GM23338 (cell line): ENCODE measurements at regions not wholly inside any gene's neighbourhood (a gene's known extent, or its start where the extent isn't known, plus 50 kb on each side); places are given as distances from the start of the nearest gene placed in this dataset.
"Not testable (repeated sequence)": the region's sequence is repeated elsewhere in the genome, so short reads cannot be mapped to it uniquely, and the experiment has no call there.

Experiments used
- ATAC-seq: fragments of 200-7000 bp; cut with Tn5 transposase; 3 replicates; pipeline ENCODE4 v1.9.1; 2020
- DNase-seq: peaks from one replicate; pipeline ENCODE4 v3.0.0-alpha.2; 2015; ENCODE audit warnings: low spot score
- H2AFZ ChIP-seq: fragments of 200-600 bp; sonication (generic); 2 replicates; pipeline ENCODE4 v1.8.0; 2016; ENCODE audit warnings: antibody characterized with exemption, mild to moderate bottlenecking, moderate library complexity
- H3F3A ChIP-seq: fragments of 200-600 bp; sonication (generic); replicated peaks from 2 replicates; pipeline ENCODE4 v1.8.0; 2017; ENCODE audit warnings: antibody characterized with exemption, mixed run types, low read depth
- H3K27ac ChIP-seq: fragments of 200-600 bp; sonication (generic); 2 replicates; pipeline ENCODE4 v1.6.1; 2016; ENCODE audit warnings: low read depth
- H3K27me3 ChIP-seq: fragments of 200-600 bp; sonication (generic); 2 replicates; pipeline ENCODE4 v1.8.0; 2016; ENCODE audit warnings: mild to moderate bottlenecking, mixed run types, moderate library complexity; ENCODE audit not compliant: insufficient read depth
- H3K36me3 ChIP-seq: fragments of 200-600 bp; sonication (generic); 2 replicates; pipeline ENCODE4 v1.8.0; 2016; ENCODE audit warnings: mild to moderate bottlenecking; ENCODE audit not compliant: insufficient read depth
- H3K4me1 ChIP-seq: fragments of 200-600 bp; sonication (generic); 2 replicates; pipeline ENCODE4 v1.8.0; 2016; ENCODE audit warnings: mild to moderate bottlenecking, moderate library complexity; ENCODE audit not compliant: insufficient read depth
- H3K4me2 ChIP-seq: fragments of 200-600 bp; sonication (generic); 2 replicates; pipeline ENCODE4 v1.7.1; 2017; ENCODE audit warnings: mixed run types
- H3K4me3 ChIP-seq: fragments of 200-600 bp; sonication (generic); 2 replicates; pipeline ENCODE4 v1.6.1; 2016; ENCODE audit warnings: mixed run types
- H3K79me2 ChIP-seq: fragments of 200-600 bp; sonication (generic); replicated peaks from 2 replicates; pipeline ENCODE4 v1.8.0; 2017; ENCODE audit warnings: mild to moderate bottlenecking; ENCODE audit not compliant: insufficient read depth
- H3K9me2 ChIP-seq: fragments of 200-600 bp; sonication (generic); 2 replicates; pipeline ENCODE4 v1.8.0; 2017; ENCODE audit not compliant: insufficient read depth
- H4K20me1 ChIP-seq: fragments of 200-600 bp; sonication (generic); replicated peaks from 2 replicates; pipeline ENCODE4 v1.8.0; 2017; ENCODE audit warnings: mild to moderate bottlenecking; ENCODE audit not compliant: insufficient read depth
- H3K27ac Mint-ChIP-seq: 2 replicates; pipeline ENCODE4 v1.8.0; 2020; ENCODE audit warnings: inconsistent platforms, mild to moderate bottlenecking, moderate library complexity, mixed read lengths
- H3K27me3 Mint-ChIP-seq: 3 replicates; pipeline ENCODE4 v1.8.0; 2022; ENCODE audit warnings: low read depth, mild to moderate bottlenecking, moderate library complexity, mixed read lengths, inconsistent platforms; ENCODE audit not compliant: insufficient read depth, poor library complexity
- H3K36me3 Mint-ChIP-seq: 3 replicates; pipeline ENCODE4 v1.8.0; 2021; ENCODE audit warnings: low read depth, mild to moderate bottlenecking, inconsistent platforms, moderate library complexity, mixed read lengths
- H3K4me1 Mint-ChIP-seq: 3 replicates; pipeline ENCODE4 v1.8.0; 2020; ENCODE audit warnings: mild to moderate bottlenecking, inconsistent platforms, mixed read lengths
- H3K4me3 Mint-ChIP-seq: 3 replicates; pipeline ENCODE4 v1.8.0; 2021; ENCODE audit warnings: moderate library complexity, mild to moderate bottlenecking, inconsistent platforms, mixed read lengths
- H3K9me3 Mint-ChIP-seq: 3 replicates; pipeline ENCODE4 v1.8.0; 2020; ENCODE audit warnings: moderate library complexity, mild to moderate bottlenecking, inconsistent platforms, mixed read lengths
- CREB1 ChIP-seq: fragments of 250-450 bp; sonication (Bioruptor Pico); IDR thresholded peaks from 2 replicates; pipeline ENCODE4 v1.5.0; 2020; ENCODE audit warnings: low read depth, mild to moderate bottlenecking, moderate library complexity
- ETS1 ChIP-seq: IDR thresholded peaks from 2 replicates; pipeline ENCODE4 v1.6.1; 2016; ENCODE audit warnings: antibody characterized with exemption
- EZH2phosphoT487 ChIP-seq: fragments of 200-600 bp; sonication (generic); IDR thresholded peaks from one replicate; pipeline ENCODE4 v1.8.1; 2018; ENCODE audit warnings: antibody characterized with exemption; ENCODE audit not compliant: unreplicated experiment
- JUNB ChIP-seq: IDR thresholded peaks from one replicate; pipeline ENCODE4 v1.6.1; 2016; ENCODE audit warnings: antibody characterized with exemption; ENCODE audit not compliant: unreplicated experiment
- NANOG ChIP-seq: IDR thresholded peaks from 2 replicates; pipeline ENCODE4 v1.6.1; 2016; ENCODE audit warnings: antibody characterized with exemption, borderline replicate concordance
- REST ChIP-seq: IDR thresholded peaks from one replicate; pipeline ENCODE4 v1.6.1; 2018; ENCODE audit warnings: antibody characterized with exemption; ENCODE audit not compliant: unreplicated experiment
- STAT1 ChIP-seq: IDR thresholded peaks from one replicate; pipeline ENCODE4 v1.6.1; 2016; ENCODE audit warnings: antibody characterized with exemption; ENCODE audit not compliant: unreplicated experiment
- ZNF331 ChIP-seq: fragments of 250-450 bp; sonication (Bioruptor Pico); IDR thresholded peaks from 2 replicates; pipeline ENCODE4 v1.5.0; 2020; ENCODE audit warnings: low read depth, mild to moderate bottlenecking, moderate library complexity
- ZNF462 ChIP-seq: fragments of 250-450 bp; sonication (Bioruptor Pico); IDR thresholded peaks from 2 replicates; pipeline ENCODE4 v1.5.0; 2020; ENCODE audit warnings: mild to moderate bottlenecking, moderate library complexity

- TF ChIP-seq ZNF462 (CRISPR knock-in tag) (no peak), EZH2phosphoT487 (no peak)
Measured at GRCh38 chr10:4224178-4224577, 439.2 kb upstream of the KLF6 start (continued).

- not testable (repeated sequence) for H3K27me3 ChIP-seq, H3K27me3 Mint-ChIP-seq, H4K20me1 ChIP-seq, ATAC-seq, H3K79me2 ChIP-seq, H2AFZ ChIP-seq, H3K27ac Mint-ChIP-seq, H3K27ac ChIP-seq, H3K9me2 ChIP-seq, DNase-seq, H3K4me2 ChIP-seq, H3K36me3 ChIP-seq, H3K4me3 Mint-ChIP-seq, H3K36me3 Mint-ChIP-seq, H3K4me3 ChIP-seq, H3F3A ChIP-seq, H3K9me3 Mint-ChIP-seq
- peaks cover 22% of the 10 kb centered on the region for H3K4me1 Mint-ChIP-seq
- peaks cover 16% of the 10 kb centered on the region for H3K4me1 ChIP-seq
Measured at GRCh38 chr10:4221310-4221709, 436.3 kb upstream of the KLF6 start.

- H3K9me2 ChIP-seq = no peaks in the 10 kb centered on the region
- no peak for DNase-seq
- TF ChIP-seq STAT1 (no peak), ZNF331 (CRISPR knock-in tag) (no peak), NANOG (no peak), JUNB (no peak), CREB1 (CRISPR knock-in tag) (no peak), EZH2phosphoT487 (no peak), ETS1 (no peak), REST (no peak)
Measured at GRCh38 chr10:4219901-4220300, 434.9 kb upstream of the KLF6 start.

More at GRCh38 chr10:4219901-4220300, 434.9 kb upstream of the KLF6 start:
- Histone ChIP-seq H4K20me1 (no peaks in the 10 kb centered on the region), H3K4me3 (no peak overlapping the region), H3K36me3 (no peaks in the 10 kb centered on the region), H3K4me2 (no peak overlapping the region), H2AFZ (no peak overlapping the region), H3F3A (no peaks in the 10 kb centered on the region), H3K4me1 (peaks cover 30% of the 10 kb centered on the region), H3K27ac (no peak overlapping the region), H3K27me3 (no peaks in the 10 kb centered on the region), H3K79me2 (no peaks in the 10 kb centered on the region)
- no peak for ATAC-seq
- Mint-ChIP-seq H3K27ac (no peak overlapping the region), H3K27me3 (peaks cover 1% of the 10 kb centered on the region), H3K4me1 (peaks cover 34% of the 10 kb centered on the region), H3K9me3 (no peaks in the 10 kb centered on the region; the same call in 2 of the 3 replicates), H3K4me3 (no peak overlapping the region), H3K36me3 (no peaks in the 10 kb centered on the region)
